GM10266 (cell line): ENCODE measurements at regions not wholly inside any gene's neighbourhood (a gene's known extent, or its start where the extent isn't known, plus 50 kb on each side); places are given as distances from the start of the nearest gene placed in this dataset.
"Not testable (repeated sequence)": the region's sequence is repeated elsewhere in the genome, so short reads cannot be mapped to it uniquely, and the experiment has no call there.

Experiments used
- DNase-seq: peaks from one replicate; pipeline ENCODE4 v3.0.0; 2012; ENCODE audit errors: extremely low spot score
- TF ChIP-seq, protein P1 (sequence below): IDR thresholded peaks from 2 replicates; pipeline ENCODE4 v1.5.1; 2012; ENCODE audit warnings: mild to moderate bottlenecking, low read depth; ENCODE audit not compliant: control insufficient read depth, insufficient read depth; ENCODE audit errors: missing control alignments

DNA sequence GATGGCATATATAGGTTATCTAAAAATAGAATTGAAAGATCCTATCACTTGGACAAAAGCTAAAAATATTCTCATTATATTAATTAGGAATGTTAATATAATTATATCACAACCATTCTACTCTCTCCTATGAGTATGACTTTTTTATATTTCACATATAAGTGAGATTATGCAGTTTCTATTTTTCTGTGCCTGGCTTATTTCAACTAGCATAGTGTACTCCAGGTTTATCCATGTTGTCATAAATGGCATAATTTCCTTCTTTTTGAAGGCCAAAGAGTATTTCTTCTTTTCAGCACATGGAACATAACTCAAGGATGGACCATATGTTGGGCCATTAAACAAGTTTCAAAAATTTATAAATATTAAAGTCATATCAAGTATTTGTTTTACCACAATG, 421.2 kb upstream of the CTSO start:
- DNase-seq, result no peak
- TF ChIP-seq, protein P1, sequence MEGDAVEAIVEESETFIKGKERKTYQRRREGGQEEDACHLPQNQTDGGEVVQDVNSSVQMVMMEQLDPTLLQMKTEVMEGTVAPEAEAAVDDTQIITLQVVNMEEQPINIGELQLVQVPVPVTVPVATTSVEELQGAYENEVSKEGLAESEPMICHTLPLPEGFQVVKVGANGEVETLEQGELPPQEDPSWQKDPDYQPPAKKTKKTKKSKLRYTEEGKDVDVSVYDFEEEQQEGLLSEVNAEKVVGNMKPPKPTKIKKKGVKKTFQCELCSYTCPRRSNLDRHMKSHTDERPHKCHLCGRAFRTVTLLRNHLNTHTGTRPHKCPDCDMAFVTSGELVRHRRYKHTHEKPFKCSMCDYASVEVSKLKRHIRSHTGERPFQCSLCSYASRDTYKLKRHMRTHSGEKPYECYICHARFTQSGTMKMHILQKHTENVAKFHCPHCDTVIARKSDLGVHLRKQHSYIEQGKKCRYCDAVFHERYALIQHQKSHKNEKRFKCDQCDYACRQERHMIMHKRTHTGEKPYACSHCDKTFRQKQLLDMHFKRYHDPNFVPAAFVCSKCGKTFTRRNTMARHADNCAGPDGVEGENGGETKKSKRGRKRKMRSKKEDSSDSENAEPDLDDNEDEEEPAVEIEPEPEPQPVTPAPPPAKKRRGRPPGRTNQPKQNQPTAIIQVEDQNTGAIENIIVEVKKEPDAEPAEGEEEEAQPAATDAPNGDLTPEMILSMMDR, result no peak

DNA sequence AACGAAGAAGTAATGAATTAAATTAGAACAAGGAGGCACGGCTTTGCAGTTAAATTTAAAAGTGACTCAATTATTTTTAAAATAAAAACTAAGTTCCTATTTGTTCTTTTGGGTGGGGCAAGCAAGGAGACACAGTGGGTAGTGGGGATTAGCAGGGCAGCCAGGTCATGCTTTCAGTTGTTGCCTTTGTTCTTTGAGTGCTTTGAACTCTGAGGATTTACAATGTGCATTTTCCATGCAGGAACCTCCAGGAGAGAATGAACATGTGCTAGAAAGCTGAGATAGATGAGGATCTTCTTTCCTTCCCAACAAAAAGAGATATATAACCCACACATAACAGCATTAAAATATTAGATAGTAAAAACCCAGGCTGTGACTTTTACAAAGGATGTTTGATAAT, 420.4 kb upstream of the CTSO start:
- TF ChIP-seq, protein P1, result no peak
- DNase-seq, result no peak

DNA sequence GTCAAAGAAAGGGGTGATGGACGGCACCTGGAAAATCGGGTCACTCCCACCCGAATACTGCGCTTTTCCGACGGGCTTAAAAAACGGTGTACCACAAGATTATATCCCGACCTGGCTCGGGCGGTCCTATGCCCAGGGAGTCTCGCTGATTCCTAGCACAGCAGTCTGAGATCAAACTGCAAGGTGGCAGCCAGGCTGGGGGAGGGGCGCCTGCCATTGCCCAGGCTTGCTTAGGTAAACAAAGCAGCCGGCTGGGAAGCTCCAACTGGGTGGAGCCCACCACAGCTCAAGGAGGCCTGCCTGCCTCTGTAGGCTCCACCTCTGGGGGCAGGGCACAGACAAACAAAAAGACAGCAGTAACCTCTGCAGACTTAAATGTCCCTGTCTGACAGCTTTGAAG, 413.8 kb upstream of the CTSO start:
- DNase-seq, result not testable (repeated sequence)

- DNase-seq, result no peak
- TF ChIP-seq, protein P1, result no peak
Observed at GRCh38 chr4:156362581-156362980, 408.9 kb upstream of the CTSO start.

DNA sequence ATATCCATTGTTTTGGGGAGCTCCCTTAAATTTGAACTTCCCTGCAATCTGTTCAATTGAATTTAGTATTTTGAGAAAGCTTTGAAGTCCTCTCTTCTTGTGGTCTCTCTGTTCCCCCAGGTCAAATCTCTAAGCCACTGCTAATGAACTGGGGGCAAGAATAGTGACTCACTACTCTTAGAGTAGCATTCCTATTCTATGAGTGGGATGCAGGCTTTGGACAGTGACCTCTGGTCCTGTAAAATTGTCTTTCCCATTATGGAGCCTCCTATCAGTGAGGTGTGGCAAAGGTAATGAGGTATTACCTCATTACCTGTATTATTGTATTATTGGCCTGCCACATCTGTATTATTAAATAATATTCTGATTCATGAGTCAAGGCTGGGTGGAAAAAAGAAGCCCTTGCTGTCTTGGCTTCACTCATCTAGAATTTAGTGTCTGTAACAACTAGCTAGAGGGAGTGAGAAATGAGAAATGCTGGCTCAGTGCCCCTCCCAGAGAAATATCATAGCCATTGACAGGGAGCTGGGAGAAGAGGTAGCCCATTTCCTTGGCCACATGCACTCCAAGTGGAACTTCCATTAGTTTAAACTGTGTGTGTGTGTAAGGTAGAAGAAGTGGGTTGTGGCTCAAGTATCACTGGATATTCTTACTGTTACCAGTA, 393.9 kb upstream of the CTSO start:
- TF ChIP-seq, protein P1, result no peak
- DNase-seq, result no peak

DNA sequence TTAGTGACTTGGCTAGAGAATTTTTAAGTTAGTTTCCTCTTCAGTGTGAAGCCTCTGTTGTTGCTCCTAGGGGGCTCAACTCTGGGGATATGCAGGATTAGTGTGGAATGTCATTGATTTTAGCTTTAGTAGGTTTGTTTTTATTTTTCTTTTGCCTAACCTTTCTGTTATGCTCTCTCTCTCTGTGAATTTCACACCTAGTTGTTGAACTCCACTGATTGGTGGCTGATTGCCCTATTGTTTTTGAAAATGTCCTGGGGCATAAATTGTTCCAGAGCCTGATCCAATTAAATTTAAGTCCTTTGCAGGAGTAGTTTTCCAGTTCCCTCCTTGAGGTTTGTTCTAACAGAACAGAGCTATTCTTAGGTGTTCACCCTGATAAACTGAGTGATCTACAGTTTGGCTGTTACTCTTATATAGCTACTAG, 393.3 kb upstream of the CTSO start:
- DNase-seq, result no peak
- TF ChIP-seq, protein P1, result no peak

DNA sequence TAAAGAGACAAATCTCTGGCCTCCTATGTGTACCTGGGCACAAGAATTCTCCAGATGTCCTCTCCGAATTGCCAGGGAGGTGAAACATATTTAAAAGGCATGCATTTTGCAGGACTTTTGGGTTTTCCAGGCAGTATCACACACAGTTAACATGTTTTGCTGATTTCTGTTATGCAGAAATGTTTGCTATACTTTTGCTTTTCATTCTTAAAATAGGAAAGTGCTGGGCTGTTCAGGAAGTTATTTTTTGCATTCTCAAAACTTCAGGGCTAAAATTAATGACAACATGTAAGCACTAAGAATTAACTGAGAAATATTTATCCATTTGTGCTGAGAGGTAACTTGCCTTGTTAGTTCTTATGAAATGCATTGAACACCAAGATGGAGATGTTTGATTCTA, 390.7 kb upstream of the CTSO start:
- TF ChIP-seq, protein P1, result no peak
- no peak for DNase-seq

DNA sequence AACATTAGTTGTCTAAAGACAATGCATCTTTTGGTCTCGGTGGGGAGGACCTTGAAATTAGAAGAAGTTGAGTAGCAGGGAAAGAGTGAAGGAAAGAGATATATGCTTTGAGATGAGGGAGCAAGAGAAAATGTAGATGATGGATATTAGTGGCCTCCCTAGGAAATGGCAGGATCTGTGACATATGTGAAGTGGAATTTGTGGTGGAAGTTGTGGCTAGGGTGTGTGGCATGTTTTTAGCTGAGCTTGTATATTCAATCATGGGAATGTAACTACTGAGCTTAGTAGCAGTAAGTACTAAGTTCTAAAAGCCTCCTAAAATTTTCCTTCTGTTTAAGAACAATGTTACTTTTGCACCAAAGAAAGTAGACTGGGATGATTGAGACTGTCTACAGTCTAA, 382.8 kb upstream of the CTSO start:
- DNase-seq, result no peak
- TF ChIP-seq, protein P1, result no peak
